ENCODE measurements at regions not wholly inside any gene's neighbourhood (a gene's known extent, or its start where the extent isn't known, plus 50 kb on each side); places are given as distances from the start of the nearest gene placed in this dataset.

GRCh38 chr4:155543126-155543765 is 123.4 kb upstream of the GUCY1A1 start:
- no peaks in the 10 kb centered on the region for H3K4me1 ChIP-seq (ENCODE audit: insufficient read depth, low read length)
- H3K4me3 ChIP-seq (ENCODE audit: low read length), result no peak overlapping the region
- H3K36me3 ChIP-seq (ENCODE audit: insufficient read depth, low read depth, low read length), result no peaks in the 10 kb centered on the region
- no peak overlapping the region for H3K9ac ChIP-seq (ENCODE audit: low read depth, low read length)
- no peaks in the 10 kb centered on the region for H3K27me3 ChIP-seq (ENCODE audit: insufficient read depth, low read length)
- H3K27ac ChIP-seq (ENCODE audit: low read length), result no peak overlapping the region
- H3K9me3 ChIP-seq (ENCODE audit: insufficient read depth, low read depth, low read length), result no peaks in the 10 kb centered on the region

DNA sequence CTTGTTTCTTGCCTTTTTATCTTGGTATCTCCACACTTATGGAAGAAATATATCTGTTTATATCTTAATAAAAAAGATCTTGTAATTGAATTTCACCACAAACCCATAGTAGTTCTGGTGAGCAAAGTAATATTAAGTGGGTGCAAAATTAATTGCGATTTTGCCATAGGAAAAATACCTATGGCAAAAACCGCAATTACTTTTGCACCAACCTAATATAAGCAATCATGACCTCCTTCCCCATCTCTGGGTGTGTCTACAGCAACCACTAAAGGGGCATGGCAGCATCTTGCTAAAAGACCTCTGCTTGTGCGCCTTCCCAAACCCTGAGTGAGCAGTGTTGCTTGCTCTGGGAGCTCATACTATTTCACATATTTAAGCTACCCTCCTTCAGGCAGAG is 124.2 kb upstream of the GUCY1A1 start:
- Histone ChIP-seq H3K36me3 (ENCODE audit: insufficient read depth, low read depth, low read length) (no peaks in the 10 kb centered on the region), H3K9me3 (ENCODE audit: insufficient read depth, low read depth, low read length) (no peaks in the 10 kb centered on the region), H3K4me1 (ENCODE audit: insufficient read depth, low read length) (no peaks in the 10 kb centered on the region), H3K27me3 (ENCODE audit: insufficient read depth, low read length) (no peaks in the 10 kb centered on the region), H3K9ac (ENCODE audit: low read depth, low read length) (no peak overlapping the region), H3K4me3 (ENCODE audit: low read length) (no peak overlapping the region), H3K27ac (ENCODE audit: low read length) (no peak overlapping the region)

- no peak overlapping the region for H3K27ac ChIP-seq (ENCODE audit: low read length)
- H3K4me3 ChIP-seq (ENCODE audit: low read length), result no peak overlapping the region
- H3K9ac ChIP-seq (ENCODE audit: low read depth, low read length), result no peak overlapping the region
- no peaks in the 10 kb centered on the region for H3K9me3 ChIP-seq (ENCODE audit: insufficient read depth, low read depth, low read length)
- no peaks in the 10 kb centered on the region for H3K27me3 ChIP-seq (ENCODE audit: insufficient read depth, low read length)
- H3K4me1 ChIP-seq (ENCODE audit: insufficient read depth, low read length), result no peaks in the 10 kb centered on the region
- H3K36me3 ChIP-seq (ENCODE audit: insufficient read depth, low read depth, low read length), result no peaks in the 10 kb centered on the region
Observed at GRCh38 chr4:155541716-155542115, 124.9 kb upstream of the GUCY1A1 start.

DNA sequence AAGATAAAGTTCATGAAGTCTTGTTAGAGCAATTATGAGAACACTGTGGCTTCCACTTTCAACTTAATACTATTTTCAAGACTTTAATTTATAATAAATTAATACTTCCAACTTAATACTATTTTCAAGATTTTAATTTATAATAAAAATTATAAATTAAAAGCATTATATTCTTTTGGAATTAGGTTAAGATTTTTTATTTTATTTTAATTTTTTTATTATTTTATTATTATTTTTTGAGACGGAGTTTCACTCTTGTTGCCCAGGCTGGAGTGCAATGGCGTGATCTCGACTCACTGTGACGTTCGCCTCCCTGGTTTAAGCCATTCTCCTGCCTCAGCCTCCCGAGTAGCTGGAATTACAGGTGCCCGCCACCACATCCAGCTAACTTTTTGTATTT is 126.0 kb upstream of the GUCY1A1 start:
- Histone ChIP-seq H3K27me3 (ENCODE audit: insufficient read depth, low read length) (no peaks in the 10 kb centered on the region), H3K4me1 (ENCODE audit: insufficient read depth, low read length) (no peaks in the 10 kb centered on the region), H3K27ac (ENCODE audit: low read length) (no peak overlapping the region), H3K9ac (ENCODE audit: low read depth, low read length) (no peak overlapping the region), H3K9me3 (ENCODE audit: insufficient read depth, low read depth, low read length) (no peaks in the 10 kb centered on the region), H3K4me3 (ENCODE audit: low read length) (no peak overlapping the region), H3K36me3 (ENCODE audit: insufficient read depth, low read depth, low read length) (no peaks in the 10 kb centered on the region)

GRCh38 chr4:155539746-155540145 is 126.9 kb upstream of the GUCY1A1 start:
- Histone ChIP-seq H3K9ac (ENCODE audit: low read depth, low read length) (no peak overlapping the region), H3K4me1 (ENCODE audit: insufficient read depth, low read length) (no peaks in the 10 kb centered on the region), H3K4me3 (ENCODE audit: low read length) (no peak overlapping the region), H3K36me3 (ENCODE audit: insufficient read depth, low read depth, low read length) (no peaks in the 10 kb centered on the region), H3K27me3 (ENCODE audit: insufficient read depth, low read length) (no peaks in the 10 kb centered on the region), H3K9me3 (ENCODE audit: insufficient read depth, low read depth, low read length) (no peaks in the 10 kb centered on the region), H3K27ac (ENCODE audit: low read length) (no peak overlapping the region)

- Histone ChIP-seq H3K9ac (ENCODE audit: low read depth, low read length) (no peak overlapping the region), H3K4me1 (ENCODE audit: insufficient read depth, low read length) (no peaks in the 10 kb centered on the region), H3K9me3 (ENCODE audit: insufficient read depth, low read depth, low read length) (no peaks in the 10 kb centered on the region), H3K4me3 (ENCODE audit: low read length) (no peak overlapping the region), H3K36me3 (ENCODE audit: insufficient read depth, low read depth, low read length) (no peaks in the 10 kb centered on the region), H3K27me3 (ENCODE audit: insufficient read depth, low read length) (no peaks in the 10 kb centered on the region), H3K27ac (ENCODE audit: low read length) (no peak overlapping the region)
Observed at GRCh38 chr4:155535802-155536454, 130.7 kb upstream of the GUCY1A1 start.

- H3K4me3 ChIP-seq (ENCODE audit: low read length), result no peak overlapping the region
- H3K9me3 ChIP-seq (ENCODE audit: insufficient read depth, low read depth, low read length), result no peaks in the 10 kb centered on the region
- H3K4me1 ChIP-seq (ENCODE audit: insufficient read depth, low read length), result no peaks in the 10 kb centered on the region
- no peaks in the 10 kb centered on the region for H3K36me3 ChIP-seq (ENCODE audit: insufficient read depth, low read depth, low read length)
- no peak overlapping the region for H3K9ac ChIP-seq (ENCODE audit: low read depth, low read length)
- no peak overlapping the region for H3K27ac ChIP-seq (ENCODE audit: low read length)
- no peaks in the 10 kb centered on the region for H3K27me3 ChIP-seq (ENCODE audit: insufficient read depth, low read length)
Observed at GRCh38 chr4:155532373-155533085, 134.1 kb upstream of the GUCY1A1 start.

DNA sequence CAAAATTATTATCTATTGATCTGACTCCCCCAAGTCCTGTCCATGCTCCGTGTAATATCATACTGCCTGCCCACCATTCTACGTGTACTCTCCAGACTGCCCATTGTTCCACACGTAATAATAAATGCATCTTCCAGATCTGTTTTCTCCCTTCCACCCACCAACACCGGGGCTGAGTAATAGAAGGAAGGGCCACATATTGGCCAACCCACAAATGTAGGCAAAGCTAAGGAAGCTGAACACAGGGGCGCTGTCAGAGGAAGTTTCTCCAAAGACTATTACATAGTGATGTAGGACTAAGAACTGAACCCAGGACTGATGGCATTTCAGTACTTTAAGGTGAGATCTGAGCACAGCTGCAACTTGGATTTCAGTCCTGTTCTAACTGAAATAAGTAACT is 135.8 kb upstream of the GUCY1A1 start:
- Histone ChIP-seq H3K27ac (ENCODE audit: low read length) (no peak overlapping the region), H3K36me3 (ENCODE audit: insufficient read depth, low read depth, low read length) (no peaks in the 10 kb centered on the region), H3K9ac (ENCODE audit: low read depth, low read length) (no peak overlapping the region), H3K27me3 (ENCODE audit: insufficient read depth, low read length) (no peaks in the 10 kb centered on the region), H3K4me1 (ENCODE audit: insufficient read depth, low read length) (no peaks in the 10 kb centered on the region), H3K9me3 (ENCODE audit: insufficient read depth, low read depth, low read length) (no peaks in the 10 kb centered on the region), H3K4me3 (ENCODE audit: low read length) (no peak overlapping the region)

- Histone ChIP-seq H3K27me3 (ENCODE audit: insufficient read depth, low read length) (no peaks in the 10 kb centered on the region), H3K9ac (ENCODE audit: low read depth, low read length) (no peak overlapping the region), H3K4me3 (ENCODE audit: low read length) (no peak overlapping the region), H3K36me3 (ENCODE audit: insufficient read depth, low read depth, low read length) (no peaks in the 10 kb centered on the region), H3K27ac (ENCODE audit: low read length) (no peak overlapping the region), H3K4me1 (ENCODE audit: insufficient read depth, low read length) (no peaks in the 10 kb centered on the region), H3K9me3 (ENCODE audit: insufficient read depth, low read depth, low read length) (no peaks in the 10 kb centered on the region)
Observed at GRCh38 chr4:155530290-155530689, 136.4 kb upstream of the GUCY1A1 start.

DNA sequence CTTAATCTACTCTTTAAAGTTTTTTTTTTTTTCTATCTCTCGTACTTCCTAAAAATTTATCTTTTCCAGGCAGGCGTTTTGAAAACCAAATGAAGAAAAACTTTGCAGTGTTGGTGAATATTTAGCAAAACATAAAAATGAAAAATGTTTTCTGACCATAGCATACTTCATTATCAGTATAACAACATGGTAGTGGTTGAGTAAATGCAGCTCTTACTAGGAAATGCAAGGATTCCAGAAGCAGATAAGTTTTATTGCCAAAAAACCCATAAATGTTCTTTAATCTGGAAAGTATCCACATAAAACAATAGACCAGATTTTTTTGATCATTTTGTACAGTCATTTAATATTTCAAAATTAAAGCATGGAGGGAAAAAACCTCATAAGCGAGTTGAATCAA is 136.9 kb upstream of the GUCY1A1 start:
- Histone ChIP-seq H3K27me3 (ENCODE audit: insufficient read depth, low read length) (no peaks in the 10 kb centered on the region), H3K27ac (ENCODE audit: low read length) (no peak overlapping the region), H3K4me3 (ENCODE audit: low read length) (no peak overlapping the region), H3K4me1 (ENCODE audit: insufficient read depth, low read length) (no peaks in the 10 kb centered on the region), H3K9me3 (ENCODE audit: insufficient read depth, low read depth, low read length) (no peaks in the 10 kb centered on the region), H3K9ac (ENCODE audit: low read depth, low read length) (no peak overlapping the region), H3K36me3 (ENCODE audit: insufficient read depth, low read depth, low read length) (no peaks in the 10 kb centered on the region)

DNA sequence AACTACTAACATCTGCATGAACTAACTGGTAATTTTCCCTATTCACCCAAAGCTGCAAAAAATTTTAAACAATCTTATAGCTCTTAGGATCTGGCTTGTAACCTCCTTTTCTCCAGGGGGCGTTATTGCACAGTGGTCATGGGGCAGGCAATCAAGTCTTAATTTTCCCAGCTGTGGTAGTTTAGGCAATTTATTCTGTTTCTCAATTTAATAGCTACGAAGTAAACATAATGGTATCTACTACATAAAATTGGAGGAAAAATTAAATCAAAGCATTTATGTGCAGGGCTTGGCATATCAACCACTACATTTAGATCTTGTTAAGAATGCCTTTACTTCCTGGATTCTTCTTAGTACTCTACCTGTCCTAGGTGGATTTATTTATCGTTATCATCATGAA is 137.4 kb upstream of the GUCY1A1 start:
- Histone ChIP-seq H3K4me3 (ENCODE audit: low read length) (no peak overlapping the region), H3K27ac (ENCODE audit: low read length) (no peak overlapping the region), H3K27me3 (ENCODE audit: insufficient read depth, low read length) (no peaks in the 10 kb centered on the region), H3K36me3 (ENCODE audit: insufficient read depth, low read depth, low read length) (no peaks in the 10 kb centered on the region), H3K4me1 (ENCODE audit: insufficient read depth, low read length) (no peaks in the 10 kb centered on the region), H3K9ac (ENCODE audit: low read depth, low read length) (no peak overlapping the region), H3K9me3 (ENCODE audit: insufficient read depth, low read depth, low read length) (no peaks in the 10 kb centered on the region)
